Thoracic aorta (tissue), 2 donors: ENCODE measurements at regions not wholly inside any gene's neighbourhood (a gene's known extent, or its start where the extent isn't known, plus 50 kb on each side); places are given as distances from the start of the nearest gene placed in this dataset.

Experiments
- ATAC-seq: fragments of 150-250 bp; one replicate; pipeline ENCODE4 v1.8.0; 2017; ENCODE audit warnings: low read depth; ENCODE audit not compliant: insufficient number of reproducible peaks, low FRiP score
- DNase-seq: peaks from one replicate; pipeline ENCODE4 v3.0.0-alpha.2; 2020; ENCODE audit warnings: low spot score
- H3K27ac ChIP-seq, 2 donors: fragments of 200-600 bp; sonication (generic); 1 replicate in 1 of 2; 2 replicates in 1 of 2; pipeline ENCODE4 v1.5.1; 2016; ENCODE audit warnings: mild to moderate bottlenecking in 2 of 2, moderate library complexity in 2 of 2
- H3K27me3 ChIP-seq: fragments of 200-600 bp; sonication (generic); replicated peaks from 2 replicates; pipeline ENCODE4 v1.6.0; 2016; ENCODE audit warnings: mild to moderate bottlenecking; ENCODE audit not compliant: insufficient read depth
- H3K36me3 ChIP-seq: fragments of 200-600 bp; sonication (generic); one replicate; pipeline ENCODE4 v1.5.1; 2016
- H3K4me1 ChIP-seq, 2 donors: fragments of 200-600 bp; sonication (generic); 1 replicate in 1 of 2; 2 replicates in 1 of 2; pipeline versions ENCODE4 v1.5.1 to v1.6.0; 2016; ENCODE audit warnings: low read depth in 2 of 2, mild to moderate bottlenecking in 1 of 2; ENCODE audit not compliant: control insufficient read depth in 1 of 2
- H3K4me3 ChIP-seq: fragments of 200-600 bp; sonication (generic); 2 replicates; pipeline ENCODE4 v1.5.1; 2016; ENCODE audit warnings: mild to moderate bottlenecking
- H3K9me3 ChIP-seq: fragments of 200-600 bp; sonication (generic); 2 replicates; pipeline ENCODE4 v1.5.1; 2016
- CTCF ChIP-seq: fragments of 200-600 bp; sonication (generic); IDR thresholded peaks from one replicate; pipeline ENCODE4 v1.5.1; 2019; ENCODE audit warnings: antibody characterized with exemption

GRCh38 chr2:21431078-21431477, 307.3 kb downstream of the TDRD15 start:
- Histone ChIP-seq H3K27ac (no peak overlapping the region), H3K4me1 (no peaks in the 10 kb centered on the region), H3K36me3 (no peaks in the 10 kb centered on the region), H3K27me3 (no peaks in the 10 kb centered on the region), H3K4me3 (no peak overlapping the region), H3K9me3 (no peaks in the 10 kb centered on the region)
- DNase-seq (no peak), ATAC-seq (no peak)
- no peak for TF ChIP-seq CTCF

GRCh38 chr2:21438949-21439348, 315.2 kb downstream of the TDRD15 start:
- DNase-seq (no peak), ATAC-seq (no peak)
- H3K4me1 ChIP-seq: peaks cover 0 to 7% of the 10 kb centered on the region in 2 donors
- no peaks in the 10 kb centered on the region for H3K27me3 ChIP-seq
- no peak overlapping the region for H3K27ac ChIP-seq
- no peaks in the 10 kb centered on the region for H3K36me3 ChIP-seq
- TF ChIP-seq CTCF: no peak
- no peak overlapping the region for H3K4me3 ChIP-seq
- no peaks in the 10 kb centered on the region for H3K9me3 ChIP-seq

GRCh38 chr2:21441442-21441841, 317.7 kb downstream of the TDRD15 start:
- Histone ChIP-seq H3K9me3 (no peaks in the 10 kb centered on the region), H3K4me3 (no peak overlapping the region), H3K4me1 (peaks cover 0 to 8% of the 10 kb centered on the region in 2 donors), H3K27me3 (no peaks in the 10 kb centered on the region), H3K36me3 (no peaks in the 10 kb centered on the region), H3K27ac (no peak overlapping the region)
- TF ChIP-seq CTCF: no peak
- no peak for ATAC-seq
- no peak for DNase-seq

- no peak for DNase-seq
- H3K27ac ChIP-seq: peak overlapping the region in 1 of 2 donors; percentile 2
- H3K36me3 ChIP-seq: no peaks in the 10 kb centered on the region
- H3K9me3 ChIP-seq: no peaks in the 10 kb centered on the region
- no peak for TF ChIP-seq CTCF
- peaks cover 0 to 8% of the 10 kb centered on the region in 2 donors for H3K4me1 ChIP-seq
- no peak overlapping the region for H3K4me3 ChIP-seq
- H3K27me3 ChIP-seq: no peaks in the 10 kb centered on the region
- ATAC-seq: no peak
These were observed 319.8 kb downstream of the TDRD15 start for GRCh38 chr2:21443494-21444105.

GRCh38 chr2:21449881-21450280, 326.1 kb downstream of the TDRD15 start:
- Histone ChIP-seq H3K4me3 (no peak overlapping the region), H3K9me3 (no peaks in the 10 kb centered on the region), H3K27ac (no peak overlapping the region), H3K4me1 (peaks cover 8 to 16% of the 10 kb centered on the region in 2 donors), H3K36me3 (no peaks in the 10 kb centered on the region), H3K27me3 (no peaks in the 10 kb centered on the region)
- ATAC-seq (no peak), DNase-seq (no peak)
- TF ChIP-seq CTCF: no peak
